Skeletal muscle cell (primary cell): ENCODE measurements at regions not wholly inside any gene's neighbourhood (a gene's known extent, or its start where the extent isn't known, plus 50 kb on each side); places are given as distances from the start of the nearest gene placed in this dataset.
"Not testable (repeated sequence)": the region's sequence is repeated elsewhere in the genome, so short reads cannot be mapped to it uniquely, and the experiment has no call there.

Experiments used
- DNase-seq: peaks from one replicate; pipeline ENCODE4 v3.0.0-alpha.2; 2010; ENCODE audit warnings: low read depth
- H3K4me3 ChIP-seq: 2 replicates; pipeline ENCODE4 v1.5.1; 2011; ENCODE audit warnings: low read depth, mild to moderate bottlenecking, control low read depth, low read length, moderate library complexity

DNA sequence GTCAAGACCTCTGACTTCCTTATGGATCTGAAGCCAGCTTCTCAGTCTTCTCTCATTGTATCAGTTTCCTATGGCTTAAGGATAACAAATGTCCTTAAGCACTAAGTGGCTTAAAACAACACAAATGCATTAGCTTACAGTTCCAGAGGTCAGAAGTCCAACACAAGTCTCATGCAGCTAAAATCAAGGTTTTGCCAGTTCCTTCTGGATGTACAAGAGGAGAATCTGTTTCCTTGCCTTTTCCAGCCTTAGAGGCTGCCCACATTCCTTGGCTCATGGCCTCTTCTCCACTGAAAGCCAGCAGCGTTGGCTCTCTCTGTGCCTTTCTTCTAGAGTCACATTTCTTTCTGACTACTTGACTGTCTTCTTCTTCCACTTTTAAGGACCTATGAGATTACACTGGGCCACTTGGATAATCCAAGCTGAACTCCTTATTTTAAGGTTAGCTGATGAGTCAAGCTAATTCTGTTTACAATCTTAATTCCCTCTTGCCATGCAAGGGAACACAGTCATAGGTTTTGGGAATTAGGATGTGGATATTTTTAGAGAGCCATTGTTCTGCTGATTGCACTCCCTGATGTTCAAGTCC is 179.0 kb downstream of the BCAS1 start:
- no peak overlapping the region for H3K4me3 ChIP-seq
- DNase-seq: no peak

DNA sequence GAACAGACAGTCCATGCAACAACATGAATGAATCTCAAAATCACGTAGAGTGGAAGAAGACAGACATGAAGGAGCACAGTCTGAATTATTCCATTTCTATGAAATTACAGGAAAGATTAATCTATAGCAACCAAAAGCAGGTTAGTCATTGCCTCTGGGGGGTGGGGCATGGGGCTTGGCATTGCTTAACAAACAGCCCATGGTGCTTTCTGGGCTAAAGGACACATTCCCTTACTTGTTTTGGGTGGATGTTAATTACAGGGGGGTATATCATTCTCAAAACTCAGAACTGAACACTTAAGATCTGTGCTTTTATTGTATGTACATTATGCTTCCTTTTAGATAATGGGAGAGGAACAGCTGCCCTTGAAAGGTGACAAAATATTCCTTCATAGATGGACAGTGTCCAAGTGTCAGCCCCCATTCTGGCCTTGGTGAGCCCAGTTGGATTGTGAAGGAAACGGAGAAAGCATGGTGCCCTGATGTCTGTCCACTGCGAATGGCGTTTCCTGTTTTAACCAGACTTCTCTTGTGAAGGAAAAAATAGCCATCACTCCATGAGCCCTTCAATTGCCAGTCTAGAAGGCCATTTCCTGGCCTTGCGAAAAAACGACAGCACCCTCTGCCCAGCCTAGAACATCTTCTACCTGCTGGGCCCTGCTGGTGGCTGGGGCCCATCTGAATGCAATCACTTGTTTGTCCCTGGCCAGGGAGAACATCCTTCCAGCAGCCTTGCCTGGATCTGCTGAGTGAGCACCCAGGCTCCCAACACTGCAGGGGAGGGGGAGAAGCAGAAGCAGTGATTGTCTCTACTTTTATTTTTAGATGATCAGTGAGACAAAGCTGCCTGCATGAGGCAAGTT is 179.7 kb downstream of the BCAS1 start:
- DNase-seq: no peak
- H3K4me3 ChIP-seq: no peak overlapping the region

DNA sequence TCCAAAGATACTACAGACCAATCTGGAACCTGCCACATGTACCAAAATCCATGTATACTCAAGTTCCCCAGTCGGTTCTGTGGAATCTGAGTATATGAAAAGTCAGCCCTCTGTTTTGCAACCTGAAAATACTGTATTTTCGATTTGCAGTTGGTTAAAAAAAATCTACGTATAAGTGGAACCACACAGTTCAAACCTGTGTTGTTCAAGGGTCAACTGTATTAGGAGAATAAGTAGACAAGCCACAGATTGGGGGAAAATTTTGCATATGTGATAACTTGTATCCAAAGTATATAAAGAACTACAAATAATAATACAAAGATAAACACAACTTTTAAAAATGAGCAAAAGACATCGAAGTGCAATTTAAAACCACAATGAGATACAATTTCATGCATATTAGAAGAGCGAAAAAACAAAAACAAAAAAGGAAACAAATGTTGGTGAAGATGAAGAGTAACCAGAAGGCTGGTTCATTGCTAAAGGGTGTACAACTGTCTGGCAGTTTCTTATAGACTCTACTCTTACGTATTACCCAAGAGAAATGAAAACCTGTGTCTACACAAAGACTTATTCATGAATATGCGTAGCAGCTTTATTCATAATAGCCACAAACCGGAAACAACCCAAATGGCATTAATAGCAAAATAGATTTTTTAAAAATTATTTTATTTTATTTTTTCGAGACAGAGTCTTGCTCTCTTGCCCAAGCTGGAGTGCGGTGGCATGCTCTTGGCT is 180.8 kb downstream of the BCAS1 start:
- H3K4me3 ChIP-seq: no peak overlapping the region
- no peak for DNase-seq

DNA sequence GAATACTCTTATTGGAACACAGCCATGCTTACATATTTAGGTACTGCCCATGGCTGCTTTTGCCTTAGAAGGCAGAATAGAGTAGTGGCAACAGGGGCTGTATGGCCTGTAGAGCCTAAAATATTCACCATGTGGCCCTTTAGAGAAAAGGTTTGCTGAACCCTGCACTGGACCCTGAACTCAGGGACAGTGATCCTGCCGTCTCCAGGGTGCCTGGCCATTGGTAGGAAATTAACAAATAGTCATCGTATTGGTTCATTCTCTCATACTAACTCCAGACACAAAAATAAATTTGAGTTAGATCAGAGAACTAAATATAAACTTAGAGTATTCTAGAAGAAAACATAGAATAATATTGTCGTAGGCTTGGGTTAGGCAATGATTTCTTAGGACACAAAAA is 181.4 kb downstream of the BCAS1 start:
- no peak for DNase-seq
- no peak overlapping the region for H3K4me3 ChIP-seq

DNA sequence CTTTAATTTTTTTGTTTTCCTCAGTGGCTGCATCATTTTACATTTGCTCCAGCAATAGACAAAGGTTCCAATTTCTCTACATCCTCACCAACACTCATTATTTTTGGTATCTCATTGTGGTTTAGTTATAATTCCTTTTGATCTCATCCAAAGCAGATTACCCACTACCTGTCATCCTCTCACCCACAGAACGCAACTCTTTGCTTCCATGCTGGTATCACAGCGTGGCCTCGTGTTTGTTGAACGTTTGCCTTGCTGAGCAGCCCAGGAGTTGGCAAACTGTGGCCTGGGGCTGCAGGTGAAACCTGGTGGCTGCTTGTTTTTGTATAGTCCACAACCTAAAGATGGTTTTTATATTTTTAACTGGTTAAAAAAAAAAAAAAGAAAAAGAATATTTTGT is 181.9 kb downstream of the BCAS1 start:
- DNase-seq: no peak
- no peak overlapping the region for H3K4me3 ChIP-seq

DNA sequence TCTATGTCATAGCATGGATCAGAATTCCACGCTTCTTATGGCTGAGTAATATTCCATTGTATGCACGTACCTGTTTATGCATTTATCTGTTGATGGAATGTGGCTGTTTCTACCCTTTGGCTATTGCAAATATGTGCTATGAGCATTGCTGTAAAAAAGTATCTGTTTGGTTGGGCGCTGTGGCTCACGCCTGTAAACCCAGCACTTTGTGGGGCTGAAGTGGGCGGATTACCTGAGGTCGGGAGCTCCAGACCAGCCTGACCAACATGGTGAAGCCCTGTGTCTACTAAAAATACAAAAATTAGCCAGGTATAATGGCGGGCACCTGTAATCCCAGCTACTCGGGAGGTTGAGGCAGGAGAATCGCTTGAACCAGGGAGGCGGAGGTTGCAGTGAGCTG is 182.4 kb downstream of the BCAS1 start:
- no peak for DNase-seq
- no peak overlapping the region for H3K4me3 ChIP-seq

DNA sequence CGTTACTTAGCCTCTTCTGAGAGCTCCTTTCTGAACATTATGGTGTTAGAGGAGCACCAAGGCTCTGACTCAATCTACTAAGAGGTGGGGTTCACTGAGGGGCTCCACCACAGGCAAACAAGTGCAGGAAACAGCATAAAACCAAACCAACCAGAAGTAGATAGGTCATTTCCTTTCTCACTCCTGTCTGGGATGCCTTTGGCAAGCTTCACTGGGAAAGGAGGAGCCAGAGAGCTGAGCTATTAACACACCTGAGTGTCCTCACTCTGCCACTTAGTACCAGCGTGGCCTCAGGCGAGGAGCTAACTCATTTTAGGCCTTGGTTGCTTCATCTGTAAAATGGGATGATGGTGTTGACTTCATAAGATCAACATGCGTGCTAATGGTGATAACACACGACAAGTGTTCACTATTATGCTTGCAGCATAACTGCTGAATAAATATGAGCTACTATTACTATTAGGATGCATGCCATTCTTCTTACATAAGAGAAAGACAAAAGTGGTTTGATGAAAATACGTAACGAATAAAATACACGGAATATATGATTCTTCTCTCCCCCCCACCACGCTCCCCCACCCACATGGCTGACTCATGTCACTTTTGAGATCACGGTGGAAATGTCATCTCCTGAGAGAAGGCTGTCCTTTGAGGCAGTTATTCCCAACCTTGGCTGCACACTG is 185.4 kb downstream of the BCAS1 start:
- no peak for DNase-seq
- no peak overlapping the region for H3K4me3 ChIP-seq

DNA sequence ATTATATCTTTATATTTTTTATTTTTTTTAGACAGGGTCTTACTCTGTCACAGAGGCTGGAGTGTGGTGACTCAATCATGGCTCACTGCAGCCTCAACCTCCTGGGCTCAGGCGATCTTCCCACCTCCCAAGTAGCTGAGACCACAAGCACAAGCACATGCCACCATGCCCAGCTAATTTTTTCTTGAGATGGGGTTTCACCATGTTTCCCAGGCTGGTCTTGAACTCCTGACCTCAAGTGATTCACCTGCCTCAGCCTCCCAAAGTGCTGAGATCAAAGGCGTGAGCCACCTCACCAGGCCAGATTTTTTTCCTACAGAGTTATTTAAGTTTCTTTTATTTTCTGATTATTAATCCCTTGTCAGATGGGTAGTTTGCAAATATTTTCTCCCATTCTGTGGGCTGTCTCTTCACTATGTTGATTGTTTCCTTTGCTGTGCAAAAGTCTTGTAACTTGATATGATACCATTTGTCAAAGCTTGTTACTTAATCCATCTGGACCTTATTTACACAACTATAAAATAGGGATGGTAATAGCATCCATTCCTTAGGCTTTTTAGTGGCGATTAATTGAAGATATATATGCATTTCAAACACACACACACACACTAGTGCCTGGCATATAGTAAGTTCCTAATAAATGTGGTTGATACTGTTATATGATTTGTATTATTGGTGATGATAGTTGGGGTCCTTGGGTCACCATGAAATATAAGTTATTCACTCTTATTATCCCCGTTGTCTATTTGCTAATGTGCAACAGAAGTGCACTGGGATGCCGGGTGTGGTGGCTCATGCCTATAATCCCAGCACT is 187.1 kb downstream of the BCAS1 start:
- DNase-seq: no peak
- H3K4me3 ChIP-seq: no peak overlapping the region

DNA sequence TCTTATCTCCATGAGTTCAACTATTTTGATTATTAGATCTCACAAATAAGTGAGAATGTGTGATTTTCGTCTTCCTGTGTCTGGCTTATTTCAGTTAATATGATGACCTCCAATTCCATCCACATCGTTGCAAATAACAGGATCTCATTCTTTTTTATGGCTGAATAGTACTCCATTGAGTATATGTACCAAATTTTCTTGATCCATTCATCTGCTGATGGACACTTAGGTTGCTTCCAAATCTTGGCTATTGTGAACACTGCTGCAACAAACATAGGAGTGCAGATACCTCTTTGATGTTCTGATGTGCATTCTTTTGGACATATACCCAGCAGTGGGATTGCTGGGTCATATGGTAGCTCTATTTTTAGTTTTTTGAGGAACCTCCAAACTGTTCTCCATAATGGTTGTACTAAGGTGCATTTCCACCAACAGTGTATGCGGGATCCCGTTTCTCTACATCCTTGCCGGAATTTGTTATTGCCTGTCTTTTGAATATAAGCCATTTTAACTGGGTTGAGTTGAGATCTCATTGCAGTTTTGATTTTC is 187.9 kb downstream of the BCAS1 start:
- DNase-seq, H3K4me3 ChIP-seq: not testable (repeated sequence)

DNA sequence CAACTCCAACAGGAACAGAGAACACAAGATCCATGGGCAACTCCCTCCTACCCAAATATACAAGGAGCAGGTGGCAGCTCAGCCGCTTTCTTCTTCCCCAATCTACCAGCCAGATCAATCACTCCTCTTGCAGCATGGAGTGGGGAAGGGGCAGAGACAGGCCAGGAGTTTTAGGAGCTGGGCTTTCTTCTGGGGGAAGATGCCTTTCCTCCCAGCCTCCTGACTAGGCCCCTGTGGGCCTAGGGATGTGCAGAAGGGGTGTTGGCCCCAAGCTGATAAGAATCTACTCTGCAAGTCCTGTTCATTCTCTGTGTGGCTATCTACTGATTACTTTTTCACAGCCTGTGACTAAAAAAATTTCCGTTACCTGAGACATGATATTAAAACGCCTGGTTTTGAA is 189.0 kb downstream of the BCAS1 start:
- no peak overlapping the region for H3K4me3 ChIP-seq
- no peak for DNase-seq

DNA sequence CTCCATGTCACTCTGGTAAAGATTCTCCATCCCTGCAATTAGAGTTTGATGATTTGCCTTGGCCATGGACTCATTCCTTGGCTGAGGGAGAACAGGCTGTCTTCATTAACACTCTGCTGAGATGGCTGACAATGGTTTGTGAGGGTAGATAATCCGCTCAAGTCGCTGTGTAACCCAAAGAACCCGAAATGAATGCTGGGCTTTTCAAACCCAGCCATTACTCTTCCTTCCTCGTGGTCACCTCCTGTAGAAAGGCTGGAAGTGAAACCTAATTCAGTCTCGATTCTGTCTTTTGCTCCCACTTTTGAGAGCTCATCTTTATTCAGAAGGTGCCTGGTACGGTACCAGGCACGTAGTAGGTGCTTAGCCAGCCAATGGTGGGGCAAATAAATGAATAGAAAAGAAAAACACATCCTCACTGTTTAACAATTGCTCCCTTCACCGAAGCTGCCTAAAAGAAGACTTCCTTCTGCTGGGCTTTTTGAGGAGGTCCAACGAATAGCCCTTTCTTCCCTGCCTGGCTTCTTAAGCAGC is 190.2 kb downstream of the BCAS1 start:
- no peak for DNase-seq
- H3K4me3 ChIP-seq: no peak overlapping the region

DNA sequence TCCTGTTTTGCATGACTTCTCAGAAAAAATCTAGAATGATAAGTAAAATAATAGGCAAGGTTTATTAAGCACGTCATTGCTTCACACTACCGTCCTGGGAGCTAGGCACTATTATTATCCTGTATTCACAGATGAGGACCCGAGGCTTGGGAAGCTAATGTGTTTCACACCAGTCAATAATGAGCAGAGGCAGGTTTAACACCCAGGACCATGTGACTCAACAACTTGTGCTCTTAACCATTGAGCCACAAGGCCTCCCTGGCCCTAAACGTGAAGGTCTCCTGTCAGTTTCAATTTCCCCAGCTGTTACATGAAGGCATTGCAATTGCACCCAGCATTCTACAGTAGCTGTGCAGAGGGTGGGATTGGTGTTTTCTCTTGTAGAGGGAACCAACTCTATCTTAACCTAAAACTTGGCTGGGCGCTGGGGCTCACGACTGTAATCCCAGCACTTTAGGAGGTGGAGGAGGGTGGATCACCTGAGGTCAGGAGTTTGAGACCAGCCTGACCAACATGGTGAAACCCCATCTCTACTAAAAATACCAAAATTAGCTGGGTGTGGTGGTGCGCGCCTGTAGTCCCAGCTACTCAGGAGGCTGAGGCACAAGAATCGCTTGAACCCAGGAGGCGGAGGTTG is 191.2 kb downstream of the BCAS1 start:
- no peak for DNase-seq

DNA sequence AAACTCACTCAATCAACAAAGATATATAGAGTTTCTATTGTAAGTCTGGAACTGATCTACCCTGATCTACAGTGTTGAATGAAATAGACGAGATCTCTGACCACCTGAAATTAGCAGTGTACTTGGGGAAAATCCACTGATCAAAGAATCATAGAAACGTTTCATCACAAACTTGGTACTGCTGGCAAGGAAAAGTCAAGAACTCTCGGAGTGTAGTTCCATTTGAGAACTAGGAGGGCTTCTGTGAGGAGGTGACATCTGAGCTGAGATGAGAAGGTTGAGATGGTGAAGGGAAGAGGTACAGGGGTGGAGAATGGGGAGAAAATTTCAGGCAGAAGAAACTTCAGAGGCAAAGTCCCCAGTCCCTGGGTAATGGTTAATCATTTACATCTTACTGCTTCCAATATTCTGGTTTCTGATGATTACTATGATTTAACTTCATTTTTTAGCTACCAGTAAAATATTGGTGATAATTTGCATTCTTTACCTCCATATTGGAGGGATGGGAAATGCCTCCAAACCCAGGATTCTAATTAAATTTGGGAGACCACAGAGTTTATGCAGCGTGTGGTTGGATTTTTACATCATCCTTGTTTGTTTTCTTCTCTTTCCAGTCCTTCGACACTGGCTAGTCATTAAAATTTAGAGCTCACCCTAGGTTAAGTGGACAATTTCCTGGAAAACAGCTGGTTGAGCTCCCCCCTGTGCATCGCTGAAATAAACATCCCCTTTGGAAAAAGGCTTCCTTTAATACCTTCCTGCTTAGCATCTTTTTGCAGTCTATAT is 191.9 kb downstream of the BCAS1 start:
- no peak for DNase-seq

More for the DNA sequence above, 191.2 kb downstream of the BCAS1 start:
- H3K4me3 ChIP-seq: no peak overlapping the region

DNA sequence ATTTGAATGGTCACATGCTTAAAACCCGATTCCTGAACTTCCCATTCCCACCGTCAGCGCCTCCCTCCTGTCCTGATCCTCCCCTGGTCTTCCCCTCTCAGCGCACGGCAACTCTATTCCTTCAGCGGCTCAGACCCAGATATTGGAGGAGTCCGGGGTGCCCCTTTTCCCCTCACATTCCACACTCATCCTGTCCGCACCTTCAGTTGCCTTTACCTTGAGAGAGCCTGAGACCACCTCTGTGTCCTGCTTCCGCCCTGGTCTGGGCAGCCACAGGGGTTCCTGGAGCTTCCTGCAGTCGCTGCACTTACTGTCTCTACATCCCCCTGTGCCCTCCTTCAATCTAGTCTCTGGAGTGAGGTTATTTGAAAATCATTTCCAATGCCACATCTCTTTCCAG is 193.4 kb downstream of the BCAS1 start:
- no peak for DNase-seq
- H3K4me3 ChIP-seq: no peak overlapping the region

More for the DNA sequence above, 191.9 kb downstream of the BCAS1 start:
- H3K4me3 ChIP-seq: no peak overlapping the region

DNA sequence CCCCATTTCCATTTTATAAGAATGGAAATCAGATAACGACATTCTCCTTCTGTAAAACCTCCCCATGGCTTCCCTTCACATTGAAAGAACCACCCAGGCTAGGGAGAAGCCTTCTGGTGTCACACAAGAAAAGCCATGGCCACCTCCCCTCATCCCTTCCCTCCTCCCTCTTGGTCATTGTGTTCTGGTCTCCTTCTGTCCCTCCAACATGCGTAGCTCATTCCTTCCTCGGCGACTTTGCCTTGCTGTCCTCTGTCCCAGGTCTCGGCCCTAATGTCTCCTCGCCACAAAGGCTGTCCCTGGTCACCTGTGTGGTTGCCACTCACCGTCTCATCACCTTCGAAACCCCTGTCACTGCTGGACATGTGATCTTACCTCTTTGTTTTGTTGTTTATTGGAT is 193.9 kb downstream of the BCAS1 start:
- H3K4me3 ChIP-seq: no peak overlapping the region
- no peak for DNase-seq

DNA sequence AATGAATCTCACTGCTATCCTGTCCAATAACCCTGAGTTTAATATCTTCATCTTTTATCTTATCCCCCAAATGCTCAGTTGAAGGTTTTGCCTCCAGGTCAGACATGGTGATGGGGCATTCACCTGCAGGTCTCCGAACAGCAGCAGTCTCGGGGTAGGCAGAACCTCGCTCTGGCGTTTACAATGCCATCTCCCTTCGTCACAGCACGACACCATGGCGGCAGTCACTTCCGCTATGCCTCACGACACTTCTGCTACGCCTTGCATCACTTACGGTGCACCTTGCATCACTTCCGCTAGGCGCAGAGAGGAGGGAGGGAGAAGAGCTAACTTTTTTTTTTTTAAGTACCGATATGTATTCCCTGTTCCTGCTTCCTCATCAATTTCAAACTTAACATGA is 194.9 kb downstream of the BCAS1 start:
- H3K4me3 ChIP-seq: no peak overlapping the region
- DNase-seq: no peak

DNA sequence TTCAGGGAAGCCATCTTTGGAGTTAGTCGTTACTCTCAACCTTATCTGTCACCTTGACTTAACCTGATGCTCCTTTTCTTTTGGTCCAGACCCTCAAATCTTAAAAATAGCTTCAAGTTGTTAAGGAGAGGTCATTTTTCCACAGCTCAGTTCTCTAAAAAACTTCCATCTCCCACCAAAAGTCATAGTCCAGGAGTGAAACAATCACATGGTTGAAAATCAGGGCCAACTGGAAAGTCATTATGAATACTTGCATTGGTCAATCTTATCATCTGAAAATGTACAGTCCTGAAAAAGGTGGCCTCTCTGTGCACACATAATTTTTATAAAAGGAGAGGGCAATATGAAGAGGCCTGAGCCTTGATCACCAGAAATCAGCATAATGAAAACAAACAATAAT is 195.7 kb downstream of the BCAS1 start:
- no peak overlapping the region for H3K4me3 ChIP-seq
- no peak for DNase-seq
